ENCODE measurements at regions not wholly inside any gene's neighbourhood (a gene's known extent, or its start where the extent isn't known, plus 50 kb on each side); places are given as distances from the start of the nearest gene placed in this dataset.

GRCh38 chr10:8378198-8378983, 323.9 kb downstream of the GATA3 start:
- no peak for TF ChIP-seq CTCF (IDR thresholded peaks at IDR 0.05; ENCODE audit: insufficient read depth, low read depth, low read length)
- H3K4me3 ChIP-seq (ENCODE audit: low read depth, low read length): peak overlapping the region; percentile 12
- peak; percentile 32 for DNase-seq (ENCODE audit: low read depth)

GRCh38 chr10:8379906-8380832, 325.7 kb downstream of the GATA3 start:
- DNase-seq (ENCODE audit: low read depth): peak; percentile 67
- no peak for TF ChIP-seq CTCF (IDR thresholded peaks at IDR 0.05; ENCODE audit: insufficient read depth, low read depth, low read length)
- no peak overlapping the region for H3K4me3 ChIP-seq (ENCODE audit: low read depth, low read length)

GRCh38 chr10:8380833-8381496, 326.5 kb downstream of the GATA3 start:
- no peak for DNase-seq (ENCODE audit: low read depth)
- TF ChIP-seq CTCF (IDR thresholded peaks at IDR 0.05; ENCODE audit: insufficient read depth, low read depth, low read length): no peak
- H3K4me3 ChIP-seq (ENCODE audit: low read depth, low read length): no peak overlapping the region

DNA sequence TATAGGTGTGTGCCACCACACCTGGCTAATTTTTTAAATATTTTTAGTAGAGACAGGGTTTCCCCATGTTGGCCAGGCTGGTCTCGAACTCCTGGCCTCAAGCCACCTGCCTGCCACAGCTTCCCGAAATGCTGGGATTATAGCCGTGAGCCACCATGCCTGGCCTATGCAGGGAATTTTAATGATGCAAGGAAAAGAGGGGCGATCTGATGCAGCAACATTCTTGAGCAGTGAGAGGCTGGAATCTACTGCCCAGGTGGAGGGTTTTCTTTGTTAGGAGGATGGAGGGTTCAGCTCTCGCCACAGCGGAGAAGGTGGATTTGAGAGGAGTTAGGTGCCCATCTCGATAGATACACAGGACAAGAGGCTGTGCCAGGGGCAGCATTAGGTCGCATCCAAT, 332.3 kb downstream of the GATA3 start:
- no peak overlapping the region for H3K4me3 ChIP-seq (ENCODE audit: low read depth, low read length)
- no peak for DNase-seq (ENCODE audit: low read depth)
- no peak for TF ChIP-seq CTCF (IDR thresholded peaks at IDR 0.05; ENCODE audit: insufficient read depth, low read depth, low read length)

DNA sequence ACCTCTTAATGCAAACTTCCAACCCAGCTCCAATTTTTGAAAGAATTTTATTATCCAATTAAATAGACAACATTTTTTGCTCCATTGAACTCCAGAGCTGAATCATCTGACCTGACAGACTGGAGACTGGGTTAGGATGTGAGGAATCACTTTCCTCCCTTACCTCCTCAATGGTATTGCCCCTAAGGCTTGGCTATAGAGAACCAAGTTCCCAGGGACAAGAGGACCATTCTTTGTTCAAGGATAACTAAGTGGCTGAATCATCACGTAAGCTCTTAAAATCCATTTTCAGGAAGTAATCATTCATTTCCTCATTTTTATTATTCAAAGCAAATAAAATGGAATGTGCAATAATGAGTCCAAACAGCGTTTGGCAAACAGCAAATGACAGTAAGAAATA, 335.1 kb downstream of the GATA3 start:
- no peak for DNase-seq (ENCODE audit: low read depth)

More for the DNA sequence above, 335.1 kb downstream of the GATA3 start:
- TF ChIP-seq CTCF (IDR thresholded peaks at IDR 0.05; ENCODE audit: insufficient read depth, low read depth, low read length): no peak
- H3K4me3 ChIP-seq (ENCODE audit: low read depth, low read length): no peak overlapping the region
